Esophagus muscularis mucosa (tissue), 3 donors: ENCODE measurements at regions not wholly inside any gene's neighbourhood (a gene's known extent, or its start where the extent isn't known, plus 50 kb on each side); places are given as distances from the start of the nearest gene placed in this dataset.

Experiments
- CTCF ChIP-seq, 3 experiments: fragments of 200-600 bp in 2 of 3; fragments of 450-650 bp in 1 of 3; sonication (generic) in 2 of 3; IDR thresholded peaks; one replicate each; pipeline ENCODE4 v1.5.1; 2017 to 2019; ENCODE audit warnings: antibody characterized with exemption in 3 of 3, mild to moderate bottlenecking in 2 of 3, moderate library complexity in 1 of 3
- POLR2AphosphoS5 ChIP-seq, 2 donors: sonication (generic); formaldehyde crosslinking; IDR thresholded peaks; one replicate each; pipeline ENCODE4 v1.6.1; 2017; ENCODE audit warnings: antibody characterized with exemption in 2 of 2

- TF ChIP-seq CTCF (IDR thresholded peaks at IDR 0.05) (no peak), POLR2AphosphoS5 (IDR thresholded peaks at IDR 0.05) (no peak)
Observed at GRCh38 chr13:86309881-86310280, 510.7 kb upstream of the SLITRK6 start.
